Iris pigment epithelial cell (primary cell): ENCODE measurements at regions not wholly inside any gene's neighbourhood (a gene's known extent, or its start where the extent isn't known, plus 50 kb on each side); places are given as distances from the start of the nearest gene placed in this dataset.

ENCODE experiments used
- DNase-seq: peaks from one replicate; pipeline ENCODE4 v3.0.0-alpha.2; 2011; ENCODE audit warnings: low read depth

GRCh38 chr2:237150186-237150585 is 64.5 kb downstream of the COPS8 start:
- DNase-seq: no peak

- no peak for DNase-seq
Observed at GRCh38 chr2:237150831-237151375, 65.2 kb downstream of the COPS8 start.

- DNase-seq: peak; percentile 48
Observed at GRCh38 chr2:237152361-237152760, 66.7 kb downstream of the COPS8 start.

- DNase-seq: no peak
Observed at GRCh38 chr2:237153181-237153580, 67.5 kb downstream of the COPS8 start.

- peak; percentile 68 for DNase-seq
Observed at GRCh38 chr2:237154082-237154638, 68.5 kb downstream of the COPS8 start.

GRCh38 chr2:237154884-237155851 is 69.5 kb downstream of the COPS8 start:
- DNase-seq: no peak

- DNase-seq: peak; percentile 92
Observed at GRCh38 chr2:237156031-237156856, 70.6 kb downstream of the COPS8 start.

- no peak for DNase-seq
Observed at GRCh38 chr2:237156857-237157779, 71.4 kb downstream of the COPS8 start.

GRCh38 chr2:237157780-237158102 is 72.1 kb downstream of the COPS8 start:
- no peak for DNase-seq

- no peak for DNase-seq
Observed at GRCh38 chr2:237158194-237158593, 72.5 kb downstream of the COPS8 start.

- DNase-seq: no peak
Observed at GRCh38 chr2:237159006-237159911, 73.6 kb downstream of the COPS8 start.

- DNase-seq: no peak
Observed at GRCh38 chr2:237160271-237160919, 74.7 kb downstream of the COPS8 start.

- DNase-seq: no peak
Observed at GRCh38 chr2:237161189-237161588, 75.5 kb downstream of the COPS8 start.

GRCh38 chr2:237162959-237163358 is 77.3 kb downstream of the COPS8 start:
- no peak for DNase-seq

- no peak for DNase-seq
Observed at GRCh38 chr2:237164474-237165042, 78.9 kb downstream of the COPS8 start.

GRCh38 chr2:237165405-237166276 is 80.0 kb downstream of the COPS8 start:
- DNase-seq: peak; percentile 65

GRCh38 chr2:237167038-237167437 is 81.3 kb downstream of the COPS8 start:
- DNase-seq: no peak

GRCh38 chr2:237167934-237168333 is 82.2 kb downstream of the COPS8 start:
- DNase-seq: no peak
